HCEC 1CT (cell line): ENCODE measurements at regions not wholly inside any gene's neighbourhood (a gene's known extent, or its start where the extent isn't known, plus 50 kb on each side); places are given as distances from the start of the nearest gene placed in this dataset.
"Not testable (repeated sequence)": the region's sequence is repeated elsewhere in the genome, so short reads cannot be mapped to it uniquely, and the experiment has no call there.

ENCODE experiments used
- DNase-seq: peaks from one replicate; pipeline ENCODE4 v3.0.0-alpha.2; 2017

- not testable (repeated sequence) for DNase-seq
Measured at GRCh38 chr12:116327992-116328391, 50.5 kb upstream of the MED13L start.

- no peak for DNase-seq
Measured at GRCh38 chr12:116331876-116332275, 54.4 kb upstream of the MED13L start.

GRCh38 chr12:116332705-116333380 lies 55.4 kb upstream of the MED13L start:
- DNase-seq, result no peak

GRCh38 chr12:116333402-116333801 lies 55.9 kb upstream of the MED13L start:
- DNase-seq, result no peak

GRCh38 chr12:116336542-116337065 lies 59.1 kb upstream of the MED13L start:
- DNase-seq, result no peak

GRCh38 chr12:116337312-116337711 lies 59.8 kb upstream of the MED13L start:
- DNase-seq, result no peak

- DNase-seq, result no peak
Measured at GRCh38 chr12:116338064-116338846, 60.8 kb upstream of the MED13L start.

GRCh38 chr12:116339062-116339461 lies 61.6 kb upstream of the MED13L start:
- DNase-seq, result no peak

- DNase-seq, result peak; percentile 36
Measured at GRCh38 chr12:116339800-116340371, 62.4 kb upstream of the MED13L start.

GRCh38 chr12:116343331-116343884 lies 65.9 kb upstream of the MED13L start:
- DNase-seq, result no peak

- DNase-seq, result no peak
Measured at GRCh38 chr12:116346222-116346621, 68.7 kb upstream of the MED13L start.

- DNase-seq, result peak; percentile 86
Measured at GRCh38 chr12:116346741-116347140, 69.2 kb upstream of the MED13L start.

GRCh38 chr12:116347265-116347664 lies 69.8 kb upstream of the MED13L start:
- DNase-seq, result no peak

GRCh38 chr12:116352315-116352835 lies 74.9 kb upstream of the MED13L start:
- DNase-seq, result no peak

GRCh38 chr12:116353958-116354357 lies 76.5 kb upstream of the MED13L start:
- DNase-seq, result no peak

GRCh38 chr12:116354534-116354933 lies 77.0 kb upstream of the MED13L start:
- no peak for DNase-seq

- DNase-seq, result no peak
Measured at GRCh38 chr12:116354950-116355783, 77.7 kb upstream of the MED13L start.

- DNase-seq, result no peak
Measured at GRCh38 chr12:116358536-116358892, 81.0 kb upstream of the MED13L start.

- DNase-seq, result peak; percentile 92
Measured at GRCh38 chr12:116358893-116359761, 81.6 kb upstream of the MED13L start.

- DNase-seq, result no peak
Measured at GRCh38 chr12:116360579-116361413, 83.3 kb upstream of the MED13L start.
